Psoas muscle (tissue), 7 donors: ENCODE measurements at regions not wholly inside any gene's neighbourhood (a gene's known extent, or its start where the extent isn't known, plus 50 kb on each side); places are given as distances from the start of the nearest gene placed in this dataset.

Experiments used
- ATAC-seq, 4 donors: fragments of 200-7000 bp; cut with Tn5 transposase; one replicate each; pipeline ENCODE4 v1.9.1; 2020; ENCODE audit warnings: moderate library complexity in 3 of 4, mild to moderate bottlenecking in 2 of 4
- DNase-seq, 2 donors: peaks; one replicate each; pipeline ENCODE4 v3.0.0-alpha.2; 2020
- H3K27ac ChIP-seq: fragments of 200-600 bp; one replicate; pipeline ENCODE4 v1.8.0; 2022
- H3K27me3 ChIP-seq, 3 donors: fragments of 200-600 bp in 1 of 3; one replicate each; pipeline versions ENCODE4 v1.6.1 to v1.8.0; 2013 to 2022; ENCODE audit warnings: low read length in 2 of 3, mild to moderate bottlenecking in 2 of 3, moderate library complexity in 1 of 3; ENCODE audit not compliant: insufficient read depth in 3 of 3
- H3K36me3 ChIP-seq, 2 donors: fragments of 200-600 bp in 1 of 2; one replicate each; pipeline versions ENCODE4 v1.6.1 to v1.8.0; 2013 to 2022; ENCODE audit warnings: low read depth in 1 of 2, mild to moderate bottlenecking in 1 of 2, moderate library complexity in 1 of 2; ENCODE audit not compliant: insufficient read depth in 1 of 2
- H3K4me1 ChIP-seq: fragments of 200-600 bp; one replicate; pipeline ENCODE4 v1.8.0; 2022
- H3K4me3 ChIP-seq: fragments of 200-600 bp; one replicate; pipeline ENCODE4 v1.8.0; 2022; ENCODE audit warnings: mild to moderate bottlenecking
- H3K9me3 ChIP-seq: fragments of 200-600 bp; one replicate; pipeline ENCODE4 v1.8.0; 2022
- WGBS, 3 donors: extraction: QIAGEN DNeasy Blood & Tissue Kit; methylation state at CpG; one replicate each; pipeline versions ENCODE4 v1.1.6 to v1.1.7; 2013; 5-methylcytosine and 5-hydroxymethylcytosine counted together
- intact Hi-C, 2 donors: fragments of 100-400 bp; cut with DNase I; formaldehyde crosslinking; loops; one replicate each; pipeline versions ENCODE4 v1.11.0 to v1.14.2; 2022
- TF ChIP-seq, protein P1 (sequence below): fragments of 200-600 bp; IDR thresholded peaks from one replicate; pipeline ENCODE4 v1.8.0; 2022; ENCODE audit warnings: antibody characterized with exemption
- donor health status: healthy with polysubstance abuse.
- donor health status: DM: no; HTN: no; CAD: no; lungs with moderate emphysema.
- donor health status: Bipolar disorder and iron deficiency.
- donor health status: healthy.
- donor health status: DM: yes; HTN: yes; CAD: no.
- donor health status: DM: no; HTN: no; CAD: no.
- donor health status: DM: yes; HTN: yes; CAD: no.

DNA sequence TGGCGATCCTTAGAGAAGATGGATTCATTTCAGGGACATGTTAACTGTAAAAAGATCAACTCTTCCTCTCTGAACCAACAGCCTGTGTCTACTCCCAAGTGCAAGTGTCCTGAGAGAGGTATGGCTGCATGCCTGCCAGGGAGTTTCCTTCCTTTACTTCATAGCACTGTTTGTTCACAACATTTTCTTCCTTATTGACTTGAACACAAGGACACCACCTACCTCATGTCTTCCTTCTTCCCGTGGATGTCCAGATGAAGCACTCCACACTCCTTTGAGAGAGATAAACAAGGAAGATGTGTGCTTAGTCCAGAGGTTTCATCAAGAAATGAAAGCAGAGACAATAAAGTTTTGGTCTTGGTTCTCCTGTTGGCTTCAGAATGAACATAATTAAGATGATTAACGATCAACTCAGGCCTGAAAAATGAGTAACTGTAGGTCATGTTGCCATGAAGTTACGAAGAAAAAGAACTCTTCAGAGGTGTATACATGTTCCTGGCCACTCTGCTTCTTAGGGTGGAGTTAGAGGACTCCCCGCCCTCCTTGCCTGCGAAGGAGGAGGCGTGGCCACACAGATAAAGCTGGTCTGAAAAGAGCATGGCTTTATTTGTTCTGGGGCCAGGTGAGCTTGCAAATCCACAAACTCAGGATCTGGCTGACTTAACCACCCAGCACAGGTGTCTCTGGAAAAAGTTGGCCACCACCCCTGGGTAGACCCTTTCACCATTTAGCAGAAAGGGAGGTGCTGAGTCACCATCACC lies 155.0 kb upstream of the KCTD1 start:
- Histone ChIP-seq H3K4me3 (no peak overlapping the region), H3K27me3 (peaks cover 0 to 6% (median 0%) of the 10 kb centered on the region in 3 donors), H3K36me3 (no peaks in the 10 kb centered on the region), H3K9me3 (no peaks in the 10 kb centered on the region), H3K4me1 (no peaks in the 10 kb centered on the region), H3K27ac (no peak overlapping the region)
- 77 to 81% (median 81%) methylated on average over 7 of the region's 7 CpGs for WGBS, 3 donors
- no peak for DNase-seq
- TF ChIP-seq, protein P1, sequence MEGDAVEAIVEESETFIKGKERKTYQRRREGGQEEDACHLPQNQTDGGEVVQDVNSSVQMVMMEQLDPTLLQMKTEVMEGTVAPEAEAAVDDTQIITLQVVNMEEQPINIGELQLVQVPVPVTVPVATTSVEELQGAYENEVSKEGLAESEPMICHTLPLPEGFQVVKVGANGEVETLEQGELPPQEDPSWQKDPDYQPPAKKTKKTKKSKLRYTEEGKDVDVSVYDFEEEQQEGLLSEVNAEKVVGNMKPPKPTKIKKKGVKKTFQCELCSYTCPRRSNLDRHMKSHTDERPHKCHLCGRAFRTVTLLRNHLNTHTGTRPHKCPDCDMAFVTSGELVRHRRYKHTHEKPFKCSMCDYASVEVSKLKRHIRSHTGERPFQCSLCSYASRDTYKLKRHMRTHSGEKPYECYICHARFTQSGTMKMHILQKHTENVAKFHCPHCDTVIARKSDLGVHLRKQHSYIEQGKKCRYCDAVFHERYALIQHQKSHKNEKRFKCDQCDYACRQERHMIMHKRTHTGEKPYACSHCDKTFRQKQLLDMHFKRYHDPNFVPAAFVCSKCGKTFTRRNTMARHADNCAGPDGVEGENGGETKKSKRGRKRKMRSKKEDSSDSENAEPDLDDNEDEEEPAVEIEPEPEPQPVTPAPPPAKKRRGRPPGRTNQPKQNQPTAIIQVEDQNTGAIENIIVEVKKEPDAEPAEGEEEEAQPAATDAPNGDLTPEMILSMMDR, result no peak
- no peak for ATAC-seq
- intact Hi-C loops, result no loop called here

DNA sequence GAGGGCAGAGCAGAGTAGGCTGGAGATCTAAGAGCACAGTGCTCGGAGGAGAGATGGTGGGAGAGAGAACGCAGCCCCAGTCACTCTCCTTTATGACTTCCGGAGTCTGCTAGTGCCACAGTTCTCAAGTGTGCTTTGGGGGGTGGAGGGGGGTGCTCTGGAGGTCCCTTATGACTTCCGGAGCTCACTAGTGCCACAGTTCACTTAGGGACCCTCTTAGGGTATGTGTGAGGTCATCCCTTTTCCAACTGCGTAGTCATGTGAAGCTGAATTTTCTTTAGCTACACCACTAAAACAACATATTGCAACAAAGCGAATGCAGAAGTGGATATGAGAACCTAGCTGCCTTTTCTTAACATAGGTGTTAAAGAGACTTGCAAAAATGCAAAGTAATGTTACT lies 153.7 kb upstream of the KCTD1 start:
- Histone ChIP-seq H3K27me3 (peaks cover 0 to 4% (median 0%) of the 10 kb centered on the region in 3 donors), H3K4me3 (no peak overlapping the region), H3K27ac (no peak overlapping the region), H3K4me1 (no peaks in the 10 kb centered on the region), H3K9me3 (no peaks in the 10 kb centered on the region), H3K36me3 (no peaks in the 10 kb centered on the region)
- DNase-seq, result no peak
- TF ChIP-seq, protein P1, result no peak
- no peak for ATAC-seq
- WGBS, 3 donors, result 45 to 64% (median 51%) methylated on average over 6 of the region's 6 CpGs
- intact Hi-C loops, result no loop called here

DNA sequence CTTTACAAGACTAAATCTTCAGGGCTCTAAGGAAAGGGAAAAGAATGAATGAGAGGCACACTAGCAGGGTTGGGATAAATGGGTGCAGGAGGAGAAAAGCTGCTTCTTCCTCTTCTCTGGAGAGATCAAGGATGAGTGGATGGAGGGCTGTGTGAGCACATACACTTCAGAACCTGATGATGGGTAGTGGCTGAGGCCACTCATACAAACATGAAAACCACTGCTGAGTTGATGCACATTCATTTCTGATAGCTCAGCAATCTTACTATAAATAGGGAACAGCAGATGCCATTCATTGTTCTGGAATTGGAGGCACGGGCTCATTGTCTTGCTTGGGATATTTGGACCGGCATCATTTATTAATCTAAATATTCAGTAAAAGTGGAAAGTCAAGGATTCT lies 152.4 kb upstream of the KCTD1 start:
- Histone ChIP-seq H3K36me3 (no peaks in the 10 kb centered on the region), H3K27me3 (peaks cover 0 to 4% (median 0%) of the 10 kb centered on the region in 3 donors), H3K27ac (no peak overlapping the region), H3K4me1 (no peaks in the 10 kb centered on the region), H3K9me3 (no peaks in the 10 kb centered on the region), H3K4me3 (no peak overlapping the region)
- no peak for DNase-seq
- 70 to 81% (median 72%) methylated on average over 2 of the region's 2 CpGs for WGBS, 3 donors
- intact Hi-C loops, result no loop called here
- TF ChIP-seq, protein P1, result no peak
- no peak for ATAC-seq

DNA sequence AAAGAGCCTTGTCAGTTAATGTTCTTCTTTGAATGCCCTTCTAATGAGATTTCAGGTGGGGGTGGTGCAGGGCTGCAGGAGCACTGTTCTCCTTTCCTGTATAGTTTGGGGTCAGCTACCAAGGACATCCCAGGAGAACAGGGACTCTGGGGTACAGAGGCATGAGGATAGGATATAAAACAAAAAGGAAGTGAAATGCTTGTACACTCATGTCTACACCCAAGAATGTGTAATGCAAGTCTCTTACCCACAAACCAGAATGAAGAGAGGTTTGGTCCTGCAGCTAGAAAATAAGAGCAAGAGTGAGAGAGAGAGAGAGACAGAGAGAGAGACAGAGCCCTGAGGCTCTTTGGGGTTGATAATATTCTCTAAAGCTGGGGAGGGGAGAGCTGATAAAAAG lies 151.8 kb upstream of the KCTD1 start:
- H3K36me3 ChIP-seq, result no peaks in the 10 kb centered on the region
- H3K27me3 ChIP-seq, result peaks cover 0 to 4% (median 0%) of the 10 kb centered on the region in 3 donors
- TF ChIP-seq, protein P1, result no peak
- no peaks in the 10 kb centered on the region for H3K9me3 ChIP-seq
- DNase-seq, result no peak
- H3K4me1 ChIP-seq, result no peaks in the 10 kb centered on the region
- ATAC-seq, result no peak
- H3K27ac ChIP-seq, result no peak overlapping the region
- intact Hi-C loops, result no loop called here
- no peak overlapping the region for H3K4me3 ChIP-seq
